CD14-positive monocyte (primary cell): ENCODE measurements at regions not wholly inside any gene's neighbourhood (a gene's known extent, or its start where the extent isn't known, plus 50 kb on each side); places are given as distances from the start of the nearest gene placed in this dataset.

Source experiments
- DNase-seq, 3 donors: peaks; one replicate each; pipeline ENCODE4 v3.0.0-alpha.2; 2011 to 2022
- H2AFZ ChIP-seq: 2 replicates; pipeline ENCODE4 v1.6.0; 2012; ENCODE audit warnings: mild to moderate bottlenecking, low read depth, low read length, inconsistent platforms; ENCODE audit not compliant: insufficient read depth, poor library complexity, severe bottlenecking
- H3K27ac ChIP-seq, 2 donors: 1 replicate in 1 of 2; 2 replicates in 1 of 2; pipeline ENCODE4 v1.5.1; 2012 to 2013; ENCODE audit warnings: low read length in 2 of 2, control low read depth in 1 of 2, inconsistent platforms in 1 of 2, low read depth in 1 of 2, mild to moderate bottlenecking in 1 of 2
- H3K27me3 ChIP-seq, 2 donors: one replicate each; pipeline versions ENCODE4 v1.6.0 to v1.6.1; 2011 to 2013; ENCODE audit warnings: low read length in 2 of 2; ENCODE audit not compliant: control insufficient read depth in 2 of 2, insufficient read depth in 2 of 2
- H3K36me3 ChIP-seq, 2 donors: replicated peaks in 1 of 2; 1 replicate in 1 of 2; 2 replicates in 1 of 2; pipeline versions ENCODE4 v1.5.1 to v1.6.1; 2012 to 2013; ENCODE audit warnings: low read length in 2 of 2, control low read depth in 1 of 2, inconsistent platforms in 1 of 2, mild to moderate bottlenecking in 1 of 2; ENCODE audit not compliant: insufficient read depth in 2 of 2, control insufficient read depth in 1 of 2
- H3K4me1 ChIP-seq, 2 donors: 1 replicate in 1 of 2; 2 replicates in 1 of 2; pipeline versions ENCODE4 v1.5.1 to v1.6.1; 2012 to 2013; ENCODE audit warnings: low read length in 2 of 2, control low read depth in 1 of 2, inconsistent platforms in 1 of 2, mild to moderate bottlenecking in 1 of 2, moderate library complexity in 1 of 2; ENCODE audit not compliant: insufficient read depth in 2 of 2, control insufficient read depth in 1 of 2
- H3K4me2 ChIP-seq: replicated peaks from 2 replicates; pipeline ENCODE3; 2012; ENCODE audit warnings: low read length, moderate library complexity, mild to moderate bottlenecking; ENCODE audit not compliant: poor library complexity, severe bottlenecking; ENCODE audit errors: extremely low read depth
- H3K4me3 ChIP-seq, 3 experiments: fragments of 200-600 bp in 1 of 3; sonication (generic) in 1 of 3; replicated peaks in 1 of 3; 1 replicate in 2 of 3; 2 replicates in 1 of 3; pipeline ENCODE4 v1.5.1; 2011 to 2013; ENCODE audit warnings: low read length in 3 of 3, mild to moderate bottlenecking in 3 of 3, control low read depth in 2 of 3, low read depth in 2 of 3, inconsistent platforms in 1 of 3, moderate library complexity in 1 of 3
- H3K79me2 ChIP-seq: 2 replicates; pipeline ENCODE4 v1.6.0; 2012; ENCODE audit warnings: mild to moderate bottlenecking, control low read depth, inconsistent platforms, low read length, moderate library complexity; ENCODE audit not compliant: insufficient read depth
- H3K9ac ChIP-seq: 2 replicates; pipeline ENCODE4 v1.6.0; 2017; ENCODE audit warnings: low read length, mild to moderate bottlenecking; ENCODE audit not compliant: insufficient read depth, poor library complexity, severe bottlenecking
- H3K9me3 ChIP-seq, 2 donors: replicated peaks in 1 of 2; 1 replicate in 1 of 2; 2 replicates in 1 of 2; pipeline versions ENCODE4 v1.5.1 to v1.6.1; 2012 to 2013; ENCODE audit warnings: low read length in 2 of 2, control low read depth in 1 of 2; ENCODE audit not compliant: control insufficient read depth in 1 of 2, insufficient read depth in 1 of 2
- H4K20me1 ChIP-seq: 2 replicates; pipeline ENCODE4 v1.6.0; 2012; ENCODE audit warnings: mild to moderate bottlenecking, low read length, control low read depth, moderate library complexity; ENCODE audit not compliant: insufficient read depth
- H3K27ac Mint-ChIP-seq, 7 donors: one replicate each; pipeline ENCODE4 v1.8.0; 2020; ENCODE audit warnings: mild to moderate bottlenecking in 7 of 7, mixed read lengths in 7 of 7, moderate library complexity in 6 of 7, inconsistent platforms in 2 of 7
- H3K27me3 Mint-ChIP-seq, 3 donors: one replicate each; pipeline ENCODE4 v1.8.0; 2021 to 2022; ENCODE audit warnings: low read depth in 3 of 3, mild to moderate bottlenecking in 3 of 3, mixed read lengths in 3 of 3, moderate library complexity in 3 of 3, inconsistent platforms in 1 of 3
- H3K36me3 Mint-ChIP-seq, 2 donors: one replicate each; pipeline ENCODE4 v1.8.0; 2020; ENCODE audit warnings: mixed read lengths in 2 of 2, inconsistent platforms in 1 of 2, mild to moderate bottlenecking in 1 of 2
- H3K4me1 Mint-ChIP-seq: one replicate; pipeline ENCODE4 v1.8.0; 2020; ENCODE audit warnings: mild to moderate bottlenecking, mixed read lengths
- H3K4me3 Mint-ChIP-seq, 2 donors: one replicate each; pipeline ENCODE4 v1.8.0; 2020; ENCODE audit warnings: mild to moderate bottlenecking in 2 of 2, mixed read lengths in 2 of 2, moderate library complexity in 1 of 2
- H3K9me3 Mint-ChIP-seq, 7 donors: one replicate each; pipeline ENCODE4 v1.8.0; 2020 to 2022; ENCODE audit warnings: mixed read lengths in 7 of 7, mild to moderate bottlenecking in 6 of 7, moderate library complexity in 6 of 7, inconsistent platforms in 2 of 7
- WGBS: methylation state at CpG from one replicate; pipeline ENCODE4 v1.1.5; 2013; ENCODE audit warnings: missing lambda C conversion rate; ENCODE audit not compliant: insufficient coverage; 5-methylcytosine and 5-hydroxymethylcytosine counted together
- intact Hi-C, 2 donors: fragments of 100-400 bp; cut with micrococcal nuclease; formaldehyde crosslinking; loops; one replicate each; pipeline versions ENCODE4 v1.15.0 to v1.15.1; 2023
- TF ChIP-seq, protein P1 (sequence below): fragments of 200-600 bp; IDR thresholded peaks from one replicate; pipeline ENCODE4 v1.8.0; 2022; ENCODE audit warnings: antibody characterized with exemption, mild to moderate bottlenecking

DNA sequence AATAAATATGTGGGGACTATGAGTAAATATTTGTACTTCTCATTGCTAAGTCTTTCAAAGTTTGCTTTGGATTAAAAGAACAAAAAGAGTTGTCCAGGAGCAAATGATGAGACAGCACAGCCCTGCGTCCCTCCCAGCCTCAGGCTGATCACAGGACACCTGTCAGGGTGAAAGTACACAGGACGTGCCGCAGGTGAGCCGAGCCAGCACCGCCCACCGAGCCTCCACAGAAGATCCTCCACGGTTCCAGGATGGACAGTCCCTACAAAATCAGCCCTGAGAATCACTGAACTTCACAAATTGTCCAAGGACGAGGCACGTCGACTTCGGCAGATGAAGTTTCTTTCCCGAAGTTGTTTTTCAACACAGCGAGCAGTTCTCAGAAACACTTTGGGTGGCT lies 661.5 kb downstream of the BRD1 start:
- Mint-ChIP-seq H3K27me3 (peaks cover 0 to 3% (median 2%) of the 10 kb centered on the region in 3 donors), H3K27ac (no peak overlapping the region), H3K36me3 (no peaks in the 10 kb centered on the region), H3K9me3 (peaks cover 8 to 27% (median 20%) of the 10 kb centered on the region in 7 donors), H3K4me3 (no peak overlapping the region), H3K4me1 (no peaks in the 10 kb centered on the region)
- H3K4me3 ChIP-seq, result no peak overlapping the region
- H3K36me3 ChIP-seq, result no peaks in the 10 kb centered on the region
- intact Hi-C loops, result no loop called here
- no peak overlapping the region for H3K4me2 ChIP-seq
- no peaks in the 10 kb centered on the region for H3K27me3 ChIP-seq
- H4K20me1 ChIP-seq, result no peaks in the 10 kb centered on the region
- DNase-seq, result no peak
- H3K79me2 ChIP-seq, result no peaks in the 10 kb centered on the region
- H3K9ac ChIP-seq, result no peak overlapping the region
- H3K9me3 ChIP-seq, result peaks cover 15 to 35% of the 10 kb centered on the region in 2 donors
- no peak overlapping the region for H2AFZ ChIP-seq
- WGBS, result 90% methylated on average over 8 of the region's 13 CpGs
- H3K4me1 ChIP-seq, result no peaks in the 10 kb centered on the region
- TF ChIP-seq, protein P1, sequence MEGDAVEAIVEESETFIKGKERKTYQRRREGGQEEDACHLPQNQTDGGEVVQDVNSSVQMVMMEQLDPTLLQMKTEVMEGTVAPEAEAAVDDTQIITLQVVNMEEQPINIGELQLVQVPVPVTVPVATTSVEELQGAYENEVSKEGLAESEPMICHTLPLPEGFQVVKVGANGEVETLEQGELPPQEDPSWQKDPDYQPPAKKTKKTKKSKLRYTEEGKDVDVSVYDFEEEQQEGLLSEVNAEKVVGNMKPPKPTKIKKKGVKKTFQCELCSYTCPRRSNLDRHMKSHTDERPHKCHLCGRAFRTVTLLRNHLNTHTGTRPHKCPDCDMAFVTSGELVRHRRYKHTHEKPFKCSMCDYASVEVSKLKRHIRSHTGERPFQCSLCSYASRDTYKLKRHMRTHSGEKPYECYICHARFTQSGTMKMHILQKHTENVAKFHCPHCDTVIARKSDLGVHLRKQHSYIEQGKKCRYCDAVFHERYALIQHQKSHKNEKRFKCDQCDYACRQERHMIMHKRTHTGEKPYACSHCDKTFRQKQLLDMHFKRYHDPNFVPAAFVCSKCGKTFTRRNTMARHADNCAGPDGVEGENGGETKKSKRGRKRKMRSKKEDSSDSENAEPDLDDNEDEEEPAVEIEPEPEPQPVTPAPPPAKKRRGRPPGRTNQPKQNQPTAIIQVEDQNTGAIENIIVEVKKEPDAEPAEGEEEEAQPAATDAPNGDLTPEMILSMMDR, result no peak
- no peak overlapping the region for H3K27ac ChIP-seq

DNA sequence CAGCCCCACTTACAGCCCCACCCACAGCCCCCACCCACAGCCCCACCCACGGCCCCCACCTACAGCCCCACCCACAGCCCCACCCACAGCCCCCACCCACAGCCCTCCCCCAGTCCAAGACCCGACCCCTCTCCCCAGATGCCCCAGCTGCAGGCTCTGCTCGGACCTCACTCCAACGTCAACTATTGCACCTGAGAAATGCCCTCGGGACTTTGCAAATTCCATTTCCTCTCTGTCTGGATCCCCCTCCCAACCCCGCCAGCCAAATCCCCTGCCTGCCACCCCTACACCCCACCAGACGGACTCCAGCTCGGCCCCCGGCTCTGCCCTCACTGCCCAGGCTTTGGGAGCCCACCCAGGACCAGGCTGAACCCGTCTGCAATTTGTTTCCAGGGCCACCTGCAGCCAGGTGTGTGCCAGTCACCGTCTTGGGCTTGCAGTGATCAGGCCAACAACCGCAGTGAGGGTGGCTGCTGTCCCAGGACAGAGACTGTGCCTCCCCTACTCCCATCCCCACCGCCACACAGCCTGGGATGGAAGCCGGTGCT lies 662.8 kb downstream of the BRD1 start:
- Histone ChIP-seq H3K4me1 (no peaks in the 10 kb centered on the region), H3K4me3 (no peak overlapping the region), H3K9me3 (peaks cover 9 to 22% of the 10 kb centered on the region in 2 donors), H3K36me3 (no peaks in the 10 kb centered on the region), H4K20me1 (no peaks in the 10 kb centered on the region), H3K4me2 (no peak overlapping the region), H2AFZ (no peak overlapping the region), H3K27ac (no peak overlapping the region), H3K79me2 (no peaks in the 10 kb centered on the region), H3K9ac (no peak overlapping the region), H3K27me3 (no peaks in the 10 kb centered on the region)
- intact Hi-C loops, result no loop called here
- DNase-seq, result no peak
- Mint-ChIP-seq H3K4me1 (no peaks in the 10 kb centered on the region), H3K4me3 (no peak overlapping the region), H3K9me3 (peaks cover 2 to 17% (median 14%) of the 10 kb centered on the region in 7 donors), H3K27me3 (peaks cover 0 to 4% (median 2%) of the 10 kb centered on the region in 3 donors), H3K27ac (no peak overlapping the region), H3K36me3 (no peaks in the 10 kb centered on the region)
- TF ChIP-seq, protein P1, result no peak
- WGBS, result 61% methylated on average over 11 of the region's 14 CpGs
